Fibroblast of villous mesenchyme (primary cell): ENCODE measurements at regions not wholly inside any gene's neighbourhood (a gene's known extent, or its start where the extent isn't known, plus 50 kb on each side); places are given as distances from the start of the nearest gene placed in this dataset.

Experiments
- DNase-seq: peaks from one replicate; pipeline ENCODE4 v3.0.0-alpha.2; 2010; ENCODE audit warnings: low read depth
- H3K4me3 ChIP-seq: 2 replicates; pipeline ENCODE4 v1.5.1; 2011; ENCODE audit warnings: low read depth, mild to moderate bottlenecking, low read length
- TF ChIP-seq, protein P1 (sequence below): IDR thresholded peaks from 2 replicates; pipeline ENCODE4 v1.5.1; 2012; ENCODE audit warnings: low read depth, mild to moderate bottlenecking, low read length; ENCODE audit not compliant: insufficient read depth

DNA sequence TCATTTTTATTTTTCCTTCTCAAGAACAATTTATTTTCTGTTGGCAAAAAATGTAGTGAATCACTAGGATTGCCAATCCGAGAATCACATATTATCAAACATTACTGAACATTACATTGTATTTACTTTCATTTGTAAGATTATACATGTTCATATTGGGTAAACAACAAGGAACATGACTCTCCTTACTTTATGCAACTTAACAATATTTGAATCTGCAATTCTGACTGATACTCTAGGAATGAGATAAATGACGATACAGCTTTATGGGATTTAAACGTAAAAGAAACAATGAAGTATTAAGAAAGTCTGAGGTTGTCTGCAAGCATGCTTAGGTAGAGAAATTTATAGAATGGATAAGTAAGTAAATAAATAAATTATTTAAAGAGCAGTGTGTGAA is 2302.9 kb downstream of the MAT2B start:
- no peak for DNase-seq

DNA sequence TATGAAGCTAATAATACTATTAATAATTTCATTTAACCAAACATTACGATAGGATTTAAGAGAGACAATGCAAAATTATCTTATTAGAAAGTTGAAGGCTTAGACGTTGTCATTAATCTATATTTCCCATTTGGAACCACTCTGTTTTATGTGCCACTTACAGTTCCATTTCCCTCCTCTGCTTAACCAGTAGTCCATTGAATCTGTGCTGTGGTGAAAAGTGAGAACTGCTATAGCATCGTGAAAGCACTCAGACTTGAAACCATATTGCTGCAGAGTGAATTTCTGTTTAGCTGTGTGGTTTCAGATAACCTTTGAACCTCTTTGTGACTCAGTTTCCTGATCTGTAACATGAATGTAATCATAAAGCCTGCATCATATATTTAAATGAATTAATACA is 2304.5 kb downstream of the MAT2B start:
- no peak overlapping the region for H3K4me3 ChIP-seq
- no peak for DNase-seq
- TF ChIP-seq, protein P1, sequence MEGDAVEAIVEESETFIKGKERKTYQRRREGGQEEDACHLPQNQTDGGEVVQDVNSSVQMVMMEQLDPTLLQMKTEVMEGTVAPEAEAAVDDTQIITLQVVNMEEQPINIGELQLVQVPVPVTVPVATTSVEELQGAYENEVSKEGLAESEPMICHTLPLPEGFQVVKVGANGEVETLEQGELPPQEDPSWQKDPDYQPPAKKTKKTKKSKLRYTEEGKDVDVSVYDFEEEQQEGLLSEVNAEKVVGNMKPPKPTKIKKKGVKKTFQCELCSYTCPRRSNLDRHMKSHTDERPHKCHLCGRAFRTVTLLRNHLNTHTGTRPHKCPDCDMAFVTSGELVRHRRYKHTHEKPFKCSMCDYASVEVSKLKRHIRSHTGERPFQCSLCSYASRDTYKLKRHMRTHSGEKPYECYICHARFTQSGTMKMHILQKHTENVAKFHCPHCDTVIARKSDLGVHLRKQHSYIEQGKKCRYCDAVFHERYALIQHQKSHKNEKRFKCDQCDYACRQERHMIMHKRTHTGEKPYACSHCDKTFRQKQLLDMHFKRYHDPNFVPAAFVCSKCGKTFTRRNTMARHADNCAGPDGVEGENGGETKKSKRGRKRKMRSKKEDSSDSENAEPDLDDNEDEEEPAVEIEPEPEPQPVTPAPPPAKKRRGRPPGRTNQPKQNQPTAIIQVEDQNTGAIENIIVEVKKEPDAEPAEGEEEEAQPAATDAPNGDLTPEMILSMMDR: no peak

More for the DNA sequence above, 2302.9 kb downstream of the MAT2B start:
- H3K4me3 ChIP-seq: no peak overlapping the region
- TF ChIP-seq, protein P1: no peak

DNA sequence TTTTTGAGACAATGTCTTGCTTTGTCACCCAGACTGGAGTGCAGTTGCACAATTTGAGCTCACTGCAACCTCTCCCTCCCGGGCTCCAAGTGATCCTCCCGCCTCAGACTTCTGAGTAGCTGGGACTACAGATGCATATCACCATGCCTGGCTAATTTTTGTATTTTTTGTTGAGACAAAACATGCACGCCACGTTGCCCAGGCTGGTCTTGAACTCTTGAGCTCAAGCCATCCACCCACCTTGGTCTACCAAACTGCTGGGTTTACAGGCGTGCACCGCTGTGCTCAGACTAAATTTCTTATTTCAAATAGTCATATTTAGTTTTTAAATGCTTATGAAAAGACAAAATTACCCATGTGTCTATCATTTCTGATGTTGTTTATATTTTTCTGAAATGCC is 2324.1 kb downstream of the MAT2B start:
- H3K4me3 ChIP-seq: no peak overlapping the region
- TF ChIP-seq, protein P1: no peak
- DNase-seq: no peak

DNA sequence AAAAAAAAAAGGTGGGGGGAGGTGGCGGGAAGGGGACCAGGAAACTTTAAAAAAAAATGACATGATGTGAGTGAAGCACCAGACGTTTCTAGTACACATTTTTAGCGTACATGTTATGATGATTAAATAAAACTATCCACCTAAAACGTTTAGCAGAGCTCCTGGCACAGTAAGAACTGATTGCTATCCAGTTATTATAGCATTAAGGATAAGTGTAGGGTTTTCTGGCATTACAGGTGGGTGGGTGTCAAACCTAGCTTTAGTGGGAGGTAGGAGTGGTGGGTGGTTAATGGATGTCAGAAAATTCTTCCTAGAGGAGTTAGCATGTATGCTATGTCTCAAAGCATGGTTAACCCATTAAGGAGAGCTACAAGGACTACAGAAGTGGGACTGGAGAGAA is 2329.5 kb downstream of the MAT2B start:
- no peak overlapping the region for H3K4me3 ChIP-seq
- TF ChIP-seq, protein P1: no peak
- no peak for DNase-seq

DNA sequence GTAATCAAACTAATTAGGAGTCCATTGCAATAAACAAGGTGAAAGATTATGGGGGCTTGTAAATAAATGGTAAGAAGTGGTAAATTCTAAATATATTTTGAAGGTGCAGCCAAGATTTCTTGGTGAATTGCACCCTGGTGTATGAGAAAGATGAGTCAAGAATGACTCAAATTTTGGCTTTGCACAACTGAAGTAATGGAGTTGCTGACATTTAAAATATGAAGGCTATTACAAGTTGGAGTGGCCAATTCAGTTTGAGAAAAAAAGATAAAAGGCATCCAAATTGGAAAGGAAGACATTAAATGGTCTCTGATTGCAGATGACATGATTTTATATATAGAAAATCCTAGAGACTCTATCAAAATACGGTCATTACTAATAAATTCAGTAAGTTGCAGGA is 2330.6 kb downstream of the MAT2B start:
- no peak overlapping the region for H3K4me3 ChIP-seq
- no peak for DNase-seq
- TF ChIP-seq, protein P1: no peak

DNA sequence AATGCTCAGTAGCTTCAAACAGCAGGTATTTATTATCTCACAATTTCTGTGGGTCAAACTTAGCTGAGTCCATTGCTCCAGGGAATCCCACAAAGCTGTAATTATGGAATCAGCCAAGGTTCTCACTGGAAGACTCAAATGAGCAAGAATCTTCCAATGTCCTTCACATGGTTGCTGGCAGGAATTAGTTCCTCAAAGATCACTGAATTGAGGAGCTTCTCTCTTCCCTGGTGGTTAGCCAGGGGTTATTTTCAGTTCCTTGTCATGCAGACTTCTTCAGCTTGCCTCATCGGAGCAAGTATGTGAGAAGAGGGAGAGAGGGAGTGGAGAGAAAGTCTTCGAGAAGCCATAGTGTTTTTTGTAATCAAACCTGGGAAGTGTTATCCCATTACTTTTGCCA is 2331.9 kb downstream of the MAT2B start:
- no peak for DNase-seq
- H3K4me3 ChIP-seq: no peak overlapping the region
- TF ChIP-seq, protein P1: no peak

DNA sequence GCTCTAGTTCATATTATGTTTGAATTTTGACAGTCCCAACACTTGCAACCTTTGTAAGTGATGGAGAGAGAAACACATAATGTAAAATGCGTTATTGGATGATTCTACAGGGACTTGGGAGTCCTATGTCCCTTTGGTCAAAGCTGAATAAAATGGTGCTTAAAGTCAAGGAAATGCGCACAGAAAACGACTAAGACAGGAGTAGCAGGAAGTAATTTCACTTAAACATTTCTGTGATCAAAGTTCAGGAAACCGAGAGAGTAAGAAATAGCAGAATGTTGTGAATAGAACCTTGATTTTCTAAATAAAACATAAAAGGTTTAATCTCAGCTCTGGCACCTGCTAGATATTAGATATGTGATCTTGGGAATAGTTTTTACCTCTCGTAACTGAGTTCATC is 2339.2 kb downstream of the MAT2B start:
- TF ChIP-seq, protein P1: no peak
- H3K4me3 ChIP-seq: no peak overlapping the region
- DNase-seq: no peak
